KOPT-K1 (cell line): ENCODE measurements at regions not wholly inside any gene's neighbourhood (a gene's known extent, or its start where the extent isn't known, plus 50 kb on each side); places are given as distances from the start of the nearest gene placed in this dataset.

Source experiments
- H3K27ac ChIP-seq: fragments of 200-600 bp; sonication (generic); 2 replicates; pipeline ENCODE4 v1.5.1; 2016; ENCODE audit warnings: antibody characterized with exemption, mild to moderate bottlenecking, low read depth, low read length; ENCODE audit not compliant: poor library complexity, severe bottlenecking
- H3K36me3 ChIP-seq: fragments of 200-600 bp; sonication (generic); 2 replicates; pipeline ENCODE4 v1.5.1; 2017; ENCODE audit warnings: antibody characterized with exemption, mild to moderate bottlenecking, low read length, moderate library complexity; ENCODE audit not compliant: insufficient read depth
- H3K9me3 ChIP-seq: fragments of 200-600 bp; sonication (generic); 2 replicates; pipeline ENCODE4 v1.5.1; 2017; ENCODE audit warnings: antibody characterized with exemption, low read length, mild to moderate bottlenecking; ENCODE audit not compliant: insufficient read depth, poor library complexity, severe bottlenecking

DNA sequence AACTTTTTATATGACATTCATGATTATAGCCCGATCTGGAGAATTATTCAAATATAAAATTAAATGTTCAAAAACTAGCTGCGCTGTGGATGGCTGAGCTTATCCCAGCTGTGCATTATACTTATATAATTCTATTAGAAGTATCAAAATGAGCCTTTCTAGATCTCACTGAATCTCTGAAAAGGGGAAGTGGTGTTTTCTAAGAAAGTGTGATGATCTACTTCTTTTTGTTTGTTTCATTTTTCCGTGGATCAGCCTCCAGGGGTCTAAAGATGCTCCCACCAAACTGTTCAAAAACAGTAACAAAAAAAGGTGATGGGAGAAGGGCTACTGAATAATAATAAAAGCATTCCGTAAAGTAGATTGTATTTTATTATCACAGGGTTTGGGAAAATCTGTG is 411.3 kb upstream of the PSMD7 start:
- Histone ChIP-seq H3K36me3 (no peaks in the 10 kb centered on the region), H3K27ac (no peak overlapping the region)

DNA sequence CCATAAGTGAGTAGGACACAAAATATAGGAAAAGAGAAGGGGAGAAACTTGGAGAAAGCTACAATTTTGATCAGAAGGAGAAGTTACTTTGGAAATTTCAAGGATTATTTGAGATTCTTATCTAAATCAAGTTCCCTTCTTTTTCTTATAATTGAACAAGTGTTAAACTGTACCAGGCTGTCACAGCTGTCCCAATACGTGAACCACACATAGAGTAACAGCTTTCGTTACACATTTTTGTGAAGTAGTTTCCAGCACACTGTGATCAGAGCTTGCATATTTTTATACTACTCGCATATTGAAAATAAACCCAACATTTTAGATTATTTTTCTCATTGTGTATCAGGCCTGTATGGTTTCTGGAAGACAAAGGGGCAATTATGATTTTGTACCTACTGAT is 412.8 kb upstream of the PSMD7 start:
- Histone ChIP-seq H3K27ac (no peak overlapping the region), H3K36me3 (no peaks in the 10 kb centered on the region), H3K9me3 (no peaks in the 10 kb centered on the region)

More for the DNA sequence above, 411.3 kb upstream of the PSMD7 start:
- H3K9me3 ChIP-seq, result no peaks in the 10 kb centered on the region

- Histone ChIP-seq H3K27ac (no peak overlapping the region), H3K9me3 (no peaks in the 10 kb centered on the region), H3K36me3 (no peaks in the 10 kb centered on the region)
Measured at GRCh38 chr16:73883126-73883525, 413.5 kb upstream of the PSMD7 start.

DNA sequence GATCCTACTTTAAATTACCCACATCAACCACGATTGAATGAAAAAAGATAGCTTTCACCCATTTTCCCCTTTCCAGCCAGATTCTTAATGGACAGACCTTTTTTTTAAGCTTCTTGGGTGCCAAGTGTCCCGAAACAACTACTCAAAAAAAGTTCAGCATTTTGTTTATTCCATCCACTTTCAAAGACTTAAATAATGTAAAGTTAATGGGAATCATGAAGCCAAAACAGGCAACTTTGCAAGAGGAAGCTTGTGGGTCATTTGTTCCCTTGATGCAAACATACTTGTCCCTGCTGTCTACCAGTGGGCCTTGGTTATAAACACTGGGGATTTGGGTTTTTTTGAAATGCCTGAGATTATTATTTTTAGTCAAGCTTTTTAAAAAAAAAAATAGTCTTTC is 414.0 kb upstream of the PSMD7 start:
- Histone ChIP-seq H3K36me3 (no peaks in the 10 kb centered on the region), H3K27ac (no peak overlapping the region), H3K9me3 (no peaks in the 10 kb centered on the region)

DNA sequence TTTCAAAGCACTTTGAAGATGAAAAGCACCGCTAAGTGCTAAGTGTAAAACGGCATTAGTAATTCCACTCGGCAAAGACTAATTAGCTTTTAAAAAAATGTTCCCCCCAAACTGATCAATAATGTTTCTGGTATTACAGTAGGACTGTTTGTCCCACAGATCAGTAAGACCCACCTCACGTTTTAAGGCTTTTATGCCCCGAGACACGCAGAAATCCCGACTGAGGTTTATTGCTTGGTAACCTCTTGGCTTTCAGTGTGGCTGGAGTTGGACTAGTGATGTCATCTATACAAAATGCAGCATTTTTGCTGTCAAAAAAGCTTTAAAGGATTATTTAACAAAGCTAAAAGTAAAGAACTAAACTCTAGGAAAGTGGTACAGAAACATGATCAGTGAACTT is 414.6 kb upstream of the PSMD7 start:
- no peaks in the 10 kb centered on the region for H3K36me3 ChIP-seq
- no peaks in the 10 kb centered on the region for H3K9me3 ChIP-seq
- H3K27ac ChIP-seq, result no peak overlapping the region

GRCh38 chr16:73879621-73880020 is 417.0 kb upstream of the PSMD7 start:
- H3K27ac ChIP-seq, result no peak overlapping the region
- no peaks in the 10 kb centered on the region for H3K9me3 ChIP-seq
- H3K36me3 ChIP-seq, result no peaks in the 10 kb centered on the region

- Histone ChIP-seq H3K36me3 (no peaks in the 10 kb centered on the region), H3K9me3 (no peaks in the 10 kb centered on the region), H3K27ac (no peak overlapping the region)
Measured at GRCh38 chr16:73878611-73879010, 418.0 kb upstream of the PSMD7 start.

GRCh38 chr16:73877150-73877549 is 419.5 kb upstream of the PSMD7 start:
- H3K9me3 ChIP-seq, result no peaks in the 10 kb centered on the region
- H3K27ac ChIP-seq, result no peak overlapping the region

GRCh38 chr16:73875996-73876690 is 420.5 kb upstream of the PSMD7 start:
- no peak overlapping the region for H3K27ac ChIP-seq
- no peaks in the 10 kb centered on the region for H3K36me3 ChIP-seq
- no peaks in the 10 kb centered on the region for H3K9me3 ChIP-seq

More at GRCh38 chr16:73877150-73877549, 419.5 kb upstream of the PSMD7 start:
- no peaks in the 10 kb centered on the region for H3K36me3 ChIP-seq

- no peaks in the 10 kb centered on the region for H3K36me3 ChIP-seq
- H3K27ac ChIP-seq, result no peak overlapping the region
- no peaks in the 10 kb centered on the region for H3K9me3 ChIP-seq
Measured at GRCh38 chr16:73874324-73874723, 422.3 kb upstream of the PSMD7 start.

GRCh38 chr16:73873643-73874042 is 423.0 kb upstream of the PSMD7 start:
- Histone ChIP-seq H3K36me3 (no peaks in the 10 kb centered on the region), H3K27ac (no peak overlapping the region), H3K9me3 (no peaks in the 10 kb centered on the region)

- Histone ChIP-seq H3K27ac (no peak overlapping the region), H3K36me3 (no peaks in the 10 kb centered on the region), H3K9me3 (no peaks in the 10 kb centered on the region)
Measured at GRCh38 chr16:73872856-73873255, 423.8 kb upstream of the PSMD7 start.

GRCh38 chr16:73871088-73871733 is 425.4 kb upstream of the PSMD7 start:
- Histone ChIP-seq H3K27ac (no peak overlapping the region), H3K36me3 (no peaks in the 10 kb centered on the region)

GRCh38 chr16:73869126-73869525 is 427.5 kb upstream of the PSMD7 start:
- no peaks in the 10 kb centered on the region for H3K9me3 ChIP-seq
- H3K36me3 ChIP-seq, result no peaks in the 10 kb centered on the region
- no peak overlapping the region for H3K27ac ChIP-seq

More at GRCh38 chr16:73871088-73871733, 425.4 kb upstream of the PSMD7 start:
- H3K9me3 ChIP-seq, result no peaks in the 10 kb centered on the region

GRCh38 chr16:73864868-73865267 is 431.7 kb upstream of the PSMD7 start:
- no peaks in the 10 kb centered on the region for H3K36me3 ChIP-seq
- no peak overlapping the region for H3K27ac ChIP-seq
- no peaks in the 10 kb centered on the region for H3K9me3 ChIP-seq

- H3K9me3 ChIP-seq, result no peaks in the 10 kb centered on the region
- H3K36me3 ChIP-seq, result no peaks in the 10 kb centered on the region
Measured at GRCh38 chr16:73858326-73858725, 438.3 kb upstream of the PSMD7 start.

More at GRCh38 chr16:73858326-73858725, 438.3 kb upstream of the PSMD7 start:
- H3K27ac ChIP-seq, result no peak overlapping the region
